NCI-H2081 treated with DMSO at 0.1 percent for 48 hours (cell line): ENCODE measurements at regions not wholly inside any gene's neighbourhood (a gene's known extent, or its start where the extent isn't known, plus 50 kb on each side); places are given as distances from the start of the nearest gene placed in this dataset.

Experiments used
- DNase-seq: peaks from one replicate; lab custom pipeline; 2025; lab: John Stamatoyannopoulos, UW

- no peak for DNase-seq
Observed at GRCh38 chr7:96410126-96410839, 88.4 kb upstream of the SLC25A13 start.

- DNase-seq: no peak
Observed at GRCh38 chr7:96408881-96409280, 87.0 kb upstream of the SLC25A13 start.

- DNase-seq: no peak
Observed at GRCh38 chr7:96407427-96407826, 85.5 kb upstream of the SLC25A13 start.

DNA sequence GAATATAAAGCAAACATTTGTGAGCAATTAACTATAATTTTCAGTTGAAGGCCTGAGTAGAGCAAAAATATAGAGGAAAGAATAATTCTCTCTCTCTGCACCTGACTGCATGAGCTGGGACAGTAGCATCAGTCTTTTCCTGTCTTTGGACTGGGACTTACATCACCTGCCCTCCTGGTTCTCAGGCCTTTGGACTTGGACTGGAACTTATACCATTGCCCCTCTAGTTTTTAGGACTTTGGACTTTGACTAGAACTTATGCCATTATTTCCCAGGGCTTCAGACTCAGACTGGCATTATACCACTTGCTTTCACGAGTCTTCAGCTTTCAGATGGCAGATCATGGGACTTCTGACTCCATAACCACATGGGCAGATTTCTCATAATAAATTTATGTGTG, 81.0 kb upstream of the SLC25A13 start:
- no peak for DNase-seq

GRCh38 chr7:96401200-96401599, 79.3 kb upstream of the SLC25A13 start:
- DNase-seq: no peak

GRCh38 chr7:96400518-96400917, 78.6 kb upstream of the SLC25A13 start:
- DNase-seq: no peak

DNA sequence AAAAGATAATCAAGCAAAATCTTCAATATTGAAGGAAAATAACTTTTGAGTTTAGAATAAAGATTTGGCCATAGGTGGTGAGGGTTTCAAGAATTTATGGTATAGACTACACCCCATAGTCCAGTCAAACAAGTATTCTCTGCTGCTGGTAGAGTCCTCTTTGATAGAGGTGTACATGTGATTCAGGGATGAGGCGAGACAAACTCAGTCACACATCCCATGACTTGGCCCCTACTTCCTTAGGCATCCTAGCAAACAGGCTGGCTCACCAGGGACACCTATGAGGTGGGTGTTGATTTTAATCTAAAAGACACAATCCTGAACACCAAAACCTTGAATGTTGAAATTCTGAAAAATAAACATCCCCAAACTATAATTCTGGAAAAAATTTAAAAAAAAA, 78.1 kb upstream of the SLC25A13 start:
- DNase-seq: no peak

DNA sequence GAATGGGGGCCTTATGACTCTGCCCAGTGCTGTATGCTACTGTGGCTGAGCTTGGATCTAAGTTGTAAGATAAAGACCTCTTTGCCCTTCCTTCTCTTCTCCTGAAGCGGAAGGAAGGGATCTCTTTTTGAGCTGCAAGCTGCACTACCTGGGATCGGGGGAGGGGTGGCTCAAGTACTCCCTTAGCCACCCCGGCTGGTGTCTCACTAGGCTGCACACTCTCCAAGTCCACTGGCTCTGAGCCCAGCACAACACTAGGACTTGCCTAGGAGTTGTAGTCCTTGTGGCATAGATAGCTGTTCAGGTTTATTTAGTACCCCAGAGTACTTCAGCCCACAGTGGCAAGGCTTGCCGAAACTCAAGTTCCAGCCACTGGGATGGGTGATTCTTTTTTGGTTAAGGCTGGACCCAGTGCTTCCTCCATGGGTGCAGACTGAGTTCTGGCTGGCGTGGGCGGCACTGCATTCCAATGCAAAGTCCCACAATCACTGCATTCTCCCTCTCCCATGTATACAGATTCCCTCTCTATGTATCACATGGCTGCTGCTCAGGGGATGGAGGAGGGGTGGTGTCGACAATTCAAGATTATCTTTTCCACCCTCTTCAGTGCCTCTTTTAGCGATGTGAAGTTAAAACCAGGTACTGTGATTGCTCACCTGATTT, 76.2 kb upstream of the SLC25A13 start:
- no peak for DNase-seq

DNA sequence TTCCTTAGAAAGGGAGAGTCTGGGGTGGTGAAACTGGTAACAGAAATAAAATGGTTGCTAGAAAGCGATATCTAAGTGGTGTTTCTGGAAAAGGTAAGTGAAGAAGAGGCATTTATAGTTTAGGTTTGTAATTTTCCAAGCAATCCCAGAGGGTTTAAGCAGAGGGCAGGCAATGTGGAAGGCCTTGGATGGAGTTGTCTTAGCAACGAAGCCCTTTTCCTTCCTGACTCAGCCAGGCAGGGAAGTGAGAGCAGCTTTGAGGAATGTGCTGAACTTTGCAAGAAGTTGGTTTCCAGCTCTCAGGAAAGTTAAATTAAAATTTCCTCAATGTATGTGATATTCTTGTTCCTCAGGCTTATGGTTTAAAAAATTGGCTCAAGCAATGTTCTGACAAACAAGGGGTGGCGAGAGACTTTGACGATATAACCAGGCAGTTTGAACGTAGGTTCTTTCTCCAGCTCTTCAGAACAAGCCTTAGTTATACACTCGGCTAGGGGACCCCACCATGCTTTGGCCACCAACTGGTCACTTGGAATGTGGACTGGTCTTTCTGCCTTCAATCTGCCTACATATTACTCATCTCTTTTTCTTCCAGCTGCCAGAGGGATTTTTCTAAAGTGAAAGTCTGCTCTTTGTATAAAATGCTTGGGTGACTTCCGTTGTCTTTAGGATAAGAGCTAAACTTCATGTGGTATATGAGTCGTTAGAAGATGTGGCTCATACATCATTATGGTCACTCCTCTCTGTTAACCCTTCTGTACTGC, 66.9 kb upstream of the SLC25A13 start:
- DNase-seq: no peak

- DNase-seq: no peak
Observed at GRCh38 chr7:96388166-96388565, 66.3 kb upstream of the SLC25A13 start.

DNA sequence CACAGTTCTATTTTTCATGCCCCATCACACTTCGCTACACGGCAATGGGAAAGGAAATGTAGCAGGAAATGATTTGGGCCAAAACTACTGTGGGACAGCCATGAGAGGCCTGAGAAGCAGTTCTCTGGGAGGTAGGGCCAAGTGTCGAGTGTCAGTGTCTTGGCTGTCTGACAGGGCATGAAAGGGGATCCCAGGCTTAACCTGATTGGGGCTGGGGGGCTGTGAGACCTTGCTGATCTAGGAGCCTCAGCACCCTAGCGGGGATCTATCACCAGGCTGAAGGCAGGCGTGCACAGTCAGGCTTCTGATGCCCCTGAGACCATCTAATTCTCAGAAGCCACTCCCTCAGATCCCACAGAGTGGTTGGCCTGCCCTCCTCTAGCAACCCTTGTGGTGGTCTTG, 58.2 kb upstream of the SLC25A13 start:
- no peak for DNase-seq

DNA sequence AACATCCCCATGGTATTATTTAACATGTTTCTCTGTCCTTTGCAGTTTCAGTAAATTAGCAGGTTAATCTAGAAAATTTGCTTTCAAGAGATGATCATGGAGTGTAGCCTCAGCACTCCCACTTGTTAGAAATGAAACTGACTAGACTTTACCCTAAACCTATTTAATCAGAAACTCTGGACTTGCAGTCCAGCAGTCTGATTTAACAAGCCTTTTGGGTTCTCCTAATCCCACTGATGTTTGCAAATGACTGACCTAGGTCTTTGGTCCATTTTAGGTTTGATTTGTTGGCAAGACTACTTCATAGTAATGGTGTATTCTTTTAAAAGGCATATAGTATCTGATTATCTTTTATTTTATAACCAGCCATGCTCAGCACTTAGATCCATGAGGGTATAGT, 55.5 kb upstream of the SLC25A13 start:
- no peak for DNase-seq
